GM12878 (cell line): ENCODE measurements at regions not wholly inside any gene's neighbourhood (a gene's known extent, or its start where the extent isn't known, plus 50 kb on each side); places are given as distances from the start of the nearest gene placed in this dataset.

Source experiments
- ATAC-seq: fragments of 200-7000 bp; cut with Tn5 transposase; 3 replicates; pipeline ENCODE4 v1.9.1; 2020; ENCODE audit warnings: mild to moderate bottlenecking, moderate library complexity
- BruUV-seq: library from RNA; stranded (reverse); fragments of 400-500 nt; replicated peaks from 2 replicates; lab custom pipeline; 2021; lab: Mats Ljungman, UMichigan
- CTCF ChIA-PET: fragments of 300-600 bp; sonication (Branson Sonifier 250); formaldehyde crosslinking; extraction: SDS; loops from one replicate; lab custom pipeline; 2021; ENCODE audit warnings: inconsistent platforms; lab: Yijun Ruan, JAX
- POLR2A ChIA-PET: fragments of 350-600 bp; formaldehyde crosslinking; extraction: SDS; loops from one replicate; lab custom pipeline; 2021; ENCODE audit warnings: inconsistent platforms; lab: Charles Lee
- RAD21 ChIA-PET: fragments of 300-600 bp; sonication (Branson Sonifier 250); formaldehyde crosslinking; loops from one replicate; lab custom pipeline; 2023; ENCODE audit warnings: antibody characterized with exemption; ENCODE audit not compliant: unreplicated experiment; lab: Charles Lee
- SMC1A ChIA-PET: fragments of 300-600 bp; sonication (Branson Sonifier 250); formaldehyde crosslinking; loops from one replicate; lab custom pipeline; 2023; ENCODE audit not compliant: unreplicated experiment, uncharacterized antibody; lab: Charles Lee
- DNase-seq: peaks from one replicate; pipeline ENCODE4 v3.0.0-alpha.2; 2011; ENCODE audit warnings: low read depth, low spot score
- FAIRE-seq: peaks from 3 replicates; lab custom pipeline; 2011; peaks lifted over from hg19 to GRCh38; lab: Jason Lieb, UNC
- H2AFZ ChIP-seq: 2 replicates; pipeline ENCODE4 v1.6.0; 2011; ENCODE audit warnings: low read depth, low read length, control low read depth; ENCODE audit not compliant: control insufficient read depth
- H3K27ac ChIP-seq: 2 replicates; pipeline ENCODE4 v1.5.1; 2011; ENCODE audit warnings: control low read depth; ENCODE audit not compliant: control insufficient read depth, insufficient read depth
- H3K27me3 ChIP-seq, 2 experiments: replicated peaks in 1 of 2; 2 replicates each; pipeline versions ENCODE4 v1.6.0 to v1.6.1; 2011; ENCODE audit warnings: low read length in 1 of 2; ENCODE audit not compliant: control insufficient read depth in 2 of 2, insufficient read depth in 2 of 2
- H3K36me3 ChIP-seq, 2 experiments: 2 replicates each; pipeline ENCODE4 v1.5.1; 2011; ENCODE audit warnings: low read length in 1 of 2; ENCODE audit not compliant: control insufficient read depth in 2 of 2, insufficient read depth in 2 of 2
- H3K4me1 ChIP-seq: 2 replicates; pipeline ENCODE4 v1.6.1; 2011; ENCODE audit warnings: mild to moderate bottlenecking, low read length, moderate library complexity, mixed read lengths; ENCODE audit not compliant: control insufficient read depth, insufficient read depth
- H3K4me2 ChIP-seq: 2 replicates; pipeline ENCODE4 v1.6.0; 2011; ENCODE audit warnings: control low read depth; ENCODE audit not compliant: control insufficient read depth, insufficient read depth
- H3K4me3 ChIP-seq: fragments of 200-600 bp; sonication (generic); 2 replicates; pipeline ENCODE4 v1.5.1; 2016
- H3K79me2 ChIP-seq: 2 replicates; pipeline ENCODE4 v1.6.0; 2011; ENCODE audit warnings: low read length; ENCODE audit not compliant: control insufficient read depth, insufficient read depth
- H3K9ac ChIP-seq: 2 replicates; pipeline ENCODE4 v1.8.0; 2011; ENCODE audit warnings: low read length, control low read depth, mixed read lengths; ENCODE audit not compliant: control insufficient read depth, insufficient read depth
- H3K9me3 ChIP-seq: replicated peaks from 3 replicates; pipeline ENCODE4 v1.5.1; 2011; ENCODE audit warnings: mild to moderate bottlenecking, low read length; ENCODE audit not compliant: control insufficient read depth, insufficient read depth
- H4K20me1 ChIP-seq: 2 replicates; pipeline ENCODE4 v1.6.0; 2011; ENCODE audit not compliant: control insufficient read depth, insufficient read depth
- WGBS: methylation state at CpG from one replicate; pipeline ENCODE4 v1.1.6; 2016; ENCODE audit warnings: low lambda C conversion rate; ENCODE audit not compliant: insufficient replicate concordance, insufficient coverage; ENCODE audit errors: missing lambda C conversion rate; 5-methylcytosine and 5-hydroxymethylcytosine counted together
- in situ Hi-C: fragments of 300-500 bp; cut with MboI; formaldehyde crosslinking; loops from 9 replicates; pipeline ENCODE4 v1.14.3; 2018; ENCODE audit warnings: mixed read lengths
- intact Hi-C: fragments of 100-400 bp; cut with micrococcal nuclease; formaldehyde crosslinking; loops from one replicate; pipeline ENCODE4 v1.14.2; 2022; ENCODE audit not compliant: unreplicated experiment
- TF ChIP-seq, protein P1 (sequence below): IDR thresholded peaks from 2 replicates; pipeline ENCODE4 v1.6.1; 2012; ENCODE audit warnings: improper control_type of control experiment, low read depth, low read length; ENCODE audit not compliant: insufficient replicate concordance

GRCh38 chr6:21899708-21900107, 306.2 kb downstream of the SOX4 start:
- Histone ChIP-seq H3K9ac (no peak overlapping the region), H2AFZ (no peak overlapping the region), H3K27me3 (no peaks in the 10 kb centered on the region), H3K4me3 (no peak overlapping the region), H3K79me2 (no peaks in the 10 kb centered on the region), H3K36me3 (no peaks in the 10 kb centered on the region), H4K20me1 (no peaks in the 10 kb centered on the region), H3K27ac (no peak overlapping the region), H3K4me2 (no peak overlapping the region), H3K9me3 (no peaks in the 10 kb centered on the region; the same call in 2 of the 3 replicates), H3K4me1 (no peaks in the 10 kb centered on the region)
- ChIA-PET SMC1A (no interaction called here), POLR2A (no interaction called here), RAD21 (no interaction called here), CTCF (interaction anchor here (0.6 to 1.5 kb wide), 3 partner anchors 8 to 1783 kb away, joined by 3 to 7 read pairs (median 3); no protein-coding TSS in a partner anchor)
- no peak for DNase-seq
- WGBS, result 54% methylated on average over 6 of the region's 6 CpGs
- TF ChIP-seq, protein P1, sequence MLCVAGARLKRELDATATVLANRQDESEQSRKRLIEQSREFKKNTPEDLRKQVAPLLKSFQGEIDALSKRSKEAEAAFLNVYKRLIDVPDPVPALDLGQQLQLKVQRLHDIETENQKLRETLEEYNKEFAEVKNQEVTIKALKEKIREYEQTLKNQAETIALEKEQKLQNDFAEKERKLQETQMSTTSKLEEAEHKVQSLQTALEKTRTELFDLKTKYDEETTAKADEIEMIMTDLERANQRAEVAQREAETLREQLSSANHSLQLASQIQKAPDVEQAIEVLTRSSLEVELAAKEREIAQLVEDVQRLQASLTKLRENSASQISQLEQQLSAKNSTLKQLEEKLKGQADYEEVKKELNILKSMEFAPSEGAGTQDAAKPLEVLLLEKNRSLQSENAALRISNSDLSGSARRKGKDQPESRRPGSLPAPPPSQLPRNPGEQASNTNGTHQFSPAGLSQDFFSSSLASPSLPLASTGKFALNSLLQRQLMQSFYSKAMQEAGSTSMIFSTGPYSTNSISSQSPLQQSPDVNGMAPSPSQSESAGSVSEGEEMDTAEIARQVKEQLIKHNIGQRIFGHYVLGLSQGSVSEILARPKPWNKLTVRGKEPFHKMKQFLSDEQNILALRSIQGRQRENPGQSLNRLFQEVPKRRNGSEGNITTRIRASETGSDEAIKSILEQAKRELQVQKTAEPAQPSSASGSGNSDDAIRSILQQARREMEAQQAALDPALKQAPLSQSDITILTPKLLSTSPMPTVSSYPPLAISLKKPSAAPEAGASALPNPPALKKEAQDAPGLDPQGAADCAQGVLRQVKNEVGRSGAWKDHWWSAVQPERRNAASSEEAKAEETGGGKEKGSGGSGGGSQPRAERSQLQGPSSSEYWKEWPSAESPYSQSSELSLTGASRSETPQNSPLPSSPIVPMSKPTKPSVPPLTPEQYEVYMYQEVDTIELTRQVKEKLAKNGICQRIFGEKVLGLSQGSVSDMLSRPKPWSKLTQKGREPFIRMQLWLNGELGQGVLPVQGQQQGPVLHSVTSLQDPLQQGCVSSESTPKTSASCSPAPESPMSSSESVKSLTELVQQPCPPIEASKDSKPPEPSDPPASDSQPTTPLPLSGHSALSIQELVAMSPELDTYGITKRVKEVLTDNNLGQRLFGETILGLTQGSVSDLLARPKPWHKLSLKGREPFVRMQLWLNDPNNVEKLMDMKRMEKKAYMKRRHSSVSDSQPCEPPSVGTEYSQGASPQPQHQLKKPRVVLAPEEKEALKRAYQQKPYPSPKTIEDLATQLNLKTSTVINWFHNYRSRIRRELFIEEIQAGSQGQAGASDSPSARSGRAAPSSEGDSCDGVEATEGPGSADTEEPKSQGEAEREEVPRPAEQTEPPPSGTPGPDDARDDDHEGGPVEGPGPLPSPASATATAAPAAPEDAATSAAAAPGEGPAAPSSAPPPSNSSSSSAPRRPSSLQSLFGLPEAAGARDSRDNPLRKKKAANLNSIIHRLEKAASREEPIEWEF, result no peak
- ATAC-seq, result no peak
- no peak for FAIRE-seq
- in situ Hi-C loops, result no loop called here
- no TSS peak for BruUV-seq
- intact Hi-C loops, result no loop called here
